ENCODE measurements at regions not wholly inside any gene's neighbourhood (a gene's known extent, or its start where the extent isn't known, plus 50 kb on each side); places are given as distances from the start of the nearest gene placed in this dataset.

DNA sequence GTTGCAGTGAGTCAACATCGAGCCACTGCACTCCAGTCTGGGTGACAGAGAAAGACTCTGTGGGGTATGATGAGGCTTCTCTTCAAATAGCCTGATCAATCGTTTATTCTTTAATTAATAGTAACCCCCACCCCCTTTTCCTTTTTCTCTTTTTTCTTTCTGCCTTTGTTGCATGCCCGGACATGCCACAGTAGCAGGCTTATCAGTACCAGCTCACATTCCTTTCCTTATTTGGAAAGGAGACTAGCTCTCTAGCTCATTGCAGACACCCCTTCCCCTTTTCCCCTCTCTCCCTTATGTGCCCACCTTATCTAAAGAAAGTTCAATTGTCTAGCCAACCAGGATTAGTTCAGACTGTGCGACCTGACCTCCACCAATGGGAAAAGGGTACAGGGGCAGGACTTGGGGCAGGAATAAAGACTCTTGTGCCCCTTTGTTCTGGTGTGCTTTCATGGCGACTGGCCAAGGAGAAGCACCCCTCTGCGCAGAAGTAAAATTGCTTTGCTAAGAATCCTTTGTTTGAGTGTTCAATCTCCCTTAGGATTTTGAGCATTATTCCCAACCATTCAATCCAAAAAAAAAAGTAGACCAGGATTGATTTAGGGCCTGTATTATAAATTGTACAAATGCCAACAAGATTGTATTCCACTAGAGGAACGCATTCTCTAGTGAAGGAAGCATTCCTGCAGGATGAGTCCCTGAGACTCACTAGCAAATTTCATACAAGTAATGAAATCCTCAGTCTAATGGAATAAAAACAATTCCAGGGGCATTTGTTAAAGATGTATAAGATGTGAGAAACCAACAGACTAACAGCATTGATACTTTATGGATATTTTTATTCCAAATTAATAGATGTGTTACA lies 95.8 kb upstream of the SNRPN start:
- TF ChIP-seq POLR2A (IDR thresholded peaks at IDR 0.05): no peak
- TF ChIP-seq, protein P1, sequence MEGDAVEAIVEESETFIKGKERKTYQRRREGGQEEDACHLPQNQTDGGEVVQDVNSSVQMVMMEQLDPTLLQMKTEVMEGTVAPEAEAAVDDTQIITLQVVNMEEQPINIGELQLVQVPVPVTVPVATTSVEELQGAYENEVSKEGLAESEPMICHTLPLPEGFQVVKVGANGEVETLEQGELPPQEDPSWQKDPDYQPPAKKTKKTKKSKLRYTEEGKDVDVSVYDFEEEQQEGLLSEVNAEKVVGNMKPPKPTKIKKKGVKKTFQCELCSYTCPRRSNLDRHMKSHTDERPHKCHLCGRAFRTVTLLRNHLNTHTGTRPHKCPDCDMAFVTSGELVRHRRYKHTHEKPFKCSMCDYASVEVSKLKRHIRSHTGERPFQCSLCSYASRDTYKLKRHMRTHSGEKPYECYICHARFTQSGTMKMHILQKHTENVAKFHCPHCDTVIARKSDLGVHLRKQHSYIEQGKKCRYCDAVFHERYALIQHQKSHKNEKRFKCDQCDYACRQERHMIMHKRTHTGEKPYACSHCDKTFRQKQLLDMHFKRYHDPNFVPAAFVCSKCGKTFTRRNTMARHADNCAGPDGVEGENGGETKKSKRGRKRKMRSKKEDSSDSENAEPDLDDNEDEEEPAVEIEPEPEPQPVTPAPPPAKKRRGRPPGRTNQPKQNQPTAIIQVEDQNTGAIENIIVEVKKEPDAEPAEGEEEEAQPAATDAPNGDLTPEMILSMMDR (IDR thresholded peaks at IDR 0.05): no peak
